Activated CD4-positive, CD25-positive, alpha-beta regulatory T cell (primary cell): ENCODE measurements at regions not wholly inside any gene's neighbourhood (a gene's known extent, or its start where the extent isn't known, plus 50 kb on each side); places are given as distances from the start of the nearest gene placed in this dataset.

Source experiments
- DNase-seq, 4 experiments: peaks; one replicate each; lab custom pipeline; 2025; lab: John Stamatoyannopoulos, UW

- DNase-seq, result no peak
Observed at GRCh38 chr5:79871364-79872120, 119.5 kb downstream of the MTX3 start.

GRCh38 chr5:79868163-79868670 lies 122.8 kb downstream of the MTX3 start:
- DNase-seq, result no peak

- no peak for DNase-seq
Observed at GRCh38 chr5:79865579-79865978, 125.5 kb downstream of the MTX3 start.

GRCh38 chr5:79864364-79864763 lies 126.7 kb downstream of the MTX3 start:
- DNase-seq, result no peak

GRCh38 chr5:79859588-79859987 lies 131.5 kb downstream of the MTX3 start:
- DNase-seq, result no peak

- DNase-seq, result no peak
Observed at GRCh38 chr5:79858410-79858723, 132.7 kb downstream of the MTX3 start.

GRCh38 chr5:79857714-79858409 lies 133.2 kb downstream of the MTX3 start:
- peak; percentile 34 to 79 (median 65) for DNase-seq

- no peak for DNase-seq
Observed at GRCh38 chr5:79856456-79857055, 134.5 kb downstream of the MTX3 start.

- no peak for DNase-seq
Observed at GRCh38 chr5:79853676-79854418, 137.2 kb downstream of the MTX3 start.

- DNase-seq, result no peak
Observed at GRCh38 chr5:79853028-79853427, 138.0 kb downstream of the MTX3 start.

GRCh38 chr5:79851391-79851863 lies 139.6 kb downstream of the MTX3 start:
- DNase-seq, result no peak

- DNase-seq, result no peak
Observed at GRCh38 chr5:79850941-79851340, 140.1 kb downstream of the MTX3 start.

GRCh38 chr5:79850316-79850822 lies 140.7 kb downstream of the MTX3 start:
- no peak for DNase-seq

GRCh38 chr5:79849486-79850315 lies 141.4 kb downstream of the MTX3 start:
- DNase-seq, result no peak
